Thymus (tissue), 11 donors: ENCODE measurements at regions not wholly inside any gene's neighbourhood (a gene's known extent, or its start where the extent isn't known, plus 50 kb on each side); places are given as distances from the start of the nearest gene placed in this dataset.

ENCODE experiments used
- DNase-seq, 9 donors: peaks; one replicate each; pipeline ENCODE4 v3.0.0-alpha.2; 2013; ENCODE audit warnings: low spot score in 9 of 9, low read depth in 6 of 9, missing footprints in 1 of 9
- H3K27ac ChIP-seq, 2 donors: one replicate each; pipeline ENCODE4 v1.5.1; 2013; ENCODE audit warnings: control low read depth in 1 of 2, low read depth in 1 of 2, low read length in 1 of 2, mild to moderate bottlenecking in 1 of 2, moderate library complexity in 1 of 2
- H3K27me3 ChIP-seq, 2 donors: one replicate each; pipeline ENCODE4 v1.5.1; 2013; ENCODE audit warnings: low read length in 1 of 2; ENCODE audit not compliant: control insufficient read depth in 2 of 2, insufficient read depth in 1 of 2
- H3K36me3 ChIP-seq, 2 donors: one replicate each; pipeline ENCODE4 v1.5.1; 2013; ENCODE audit warnings: low read length in 1 of 2, mild to moderate bottlenecking in 1 of 2, moderate library complexity in 1 of 2; ENCODE audit not compliant: control insufficient read depth in 2 of 2, insufficient read depth in 2 of 2
- H3K4me1 ChIP-seq, 2 donors: one replicate each; pipeline ENCODE4 v1.5.1; 2013; ENCODE audit warnings: low read length in 2 of 2; ENCODE audit not compliant: control insufficient read depth in 2 of 2, insufficient read depth in 2 of 2
- H3K4me3 ChIP-seq, 2 donors: one replicate each; pipeline ENCODE4 v1.5.1; 2013; ENCODE audit warnings: low read length in 2 of 2, control low read depth in 1 of 2, mild to moderate bottlenecking in 1 of 2
- H3K9me3 ChIP-seq, 2 donors: one replicate each; pipeline ENCODE4 v1.5.1; 2013; ENCODE audit warnings: low read length in 1 of 2, mild to moderate bottlenecking in 1 of 2; ENCODE audit not compliant: control insufficient read depth in 2 of 2, insufficient read depth in 1 of 2
- WGBS: extraction: QIAGEN DNeasy Blood & Tissue Kit; methylation state at CpG from one replicate; pipeline ENCODE4 v1.1.7; 2013; 5-methylcytosine and 5-hydroxymethylcytosine counted together
- donor health status: healthy.

DNA sequence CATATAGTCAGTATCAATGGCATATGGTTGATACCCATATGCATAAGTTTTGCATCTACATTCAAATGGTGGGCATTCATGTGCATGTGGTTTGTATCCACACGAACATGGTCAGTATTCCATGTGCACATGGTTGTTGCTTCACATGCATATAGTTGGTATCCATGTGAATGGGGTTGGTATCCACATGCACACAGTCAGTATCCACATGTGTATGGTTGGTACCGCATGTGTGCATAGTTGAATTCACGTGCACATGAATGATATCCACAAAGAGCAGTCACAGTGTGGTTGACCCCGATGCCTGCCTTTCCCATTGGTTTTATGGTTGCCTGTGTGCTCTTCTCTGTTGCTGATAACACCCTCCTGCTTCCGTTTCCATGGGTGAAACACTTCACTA lies 427.9 kb downstream of the STIM2 start:
- WGBS = 87% methylated on average over 5 of the region's 5 CpGs
- no peak overlapping the region for H3K27ac ChIP-seq
- DNase-seq = no peak

DNA sequence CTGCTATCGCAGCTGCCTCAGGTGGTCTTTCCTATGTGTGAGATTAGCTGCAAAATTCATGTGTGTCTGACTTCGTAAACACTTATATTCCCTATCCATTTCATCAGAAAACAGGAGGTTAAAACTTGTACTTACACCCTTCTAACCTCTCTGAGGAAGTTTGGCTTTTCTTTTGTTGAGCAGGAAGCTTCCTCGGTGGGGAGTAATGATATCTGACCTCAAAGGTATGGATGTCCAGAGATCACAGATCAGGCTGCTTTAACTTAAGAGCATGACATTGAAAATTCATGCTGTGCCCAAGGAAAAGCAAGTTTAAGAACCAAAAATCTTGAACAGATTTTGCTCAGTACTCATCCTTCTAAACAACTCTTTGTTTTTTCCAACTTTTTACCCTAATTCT lies 429.1 kb downstream of the STIM2 start:
- Histone ChIP-seq H3K27ac (no peak overlapping the region), H3K9me3 (no peaks in the 10 kb centered on the region), H3K36me3 (no peaks in the 10 kb centered on the region), H3K4me3 (no peak overlapping the region), H3K27me3 (no peaks in the 10 kb centered on the region), H3K4me1 (no peaks in the 10 kb centered on the region)
- 57% methylated on average over 3 of the region's 3 CpGs for WGBS
- DNase-seq = no peak

More for the DNA sequence above, 427.9 kb downstream of the STIM2 start:
- Histone ChIP-seq H3K9me3 (no peaks in the 10 kb centered on the region), H3K27me3 (no peaks in the 10 kb centered on the region), H3K4me1 (no peaks in the 10 kb centered on the region), H3K4me3 (no peak overlapping the region), H3K36me3 (no peaks in the 10 kb centered on the region)

DNA sequence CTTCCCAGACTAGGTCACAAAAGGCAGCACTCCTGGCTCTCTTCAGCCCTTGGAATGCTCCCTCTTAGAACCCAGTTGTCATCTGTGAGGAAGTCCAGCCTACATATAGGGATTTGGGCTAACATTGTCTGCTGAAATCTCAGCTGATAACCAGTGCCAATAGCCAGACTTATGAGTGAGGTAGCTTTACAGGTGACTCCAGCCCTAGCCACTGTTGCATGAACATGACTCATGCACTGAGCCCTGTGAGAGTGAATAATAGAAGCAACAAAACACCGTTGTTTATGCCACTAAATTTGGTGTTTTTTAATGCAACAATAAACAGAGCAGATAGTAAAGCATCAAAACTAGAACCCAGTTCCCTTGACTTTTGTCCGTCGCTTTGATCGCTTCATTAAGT lies 433.2 kb downstream of the STIM2 start:
- H3K4me1 ChIP-seq = no peaks in the 10 kb centered on the region
- no peaks in the 10 kb centered on the region for H3K36me3 ChIP-seq
- no peak overlapping the region for H3K4me3 ChIP-seq
- H3K9me3 ChIP-seq = no peaks in the 10 kb centered on the region
- 74% methylated on average over 4 of the region's 4 CpGs for WGBS
- H3K27me3 ChIP-seq = no peaks in the 10 kb centered on the region
- DNase-seq = no peak
- no peak overlapping the region for H3K27ac ChIP-seq

DNA sequence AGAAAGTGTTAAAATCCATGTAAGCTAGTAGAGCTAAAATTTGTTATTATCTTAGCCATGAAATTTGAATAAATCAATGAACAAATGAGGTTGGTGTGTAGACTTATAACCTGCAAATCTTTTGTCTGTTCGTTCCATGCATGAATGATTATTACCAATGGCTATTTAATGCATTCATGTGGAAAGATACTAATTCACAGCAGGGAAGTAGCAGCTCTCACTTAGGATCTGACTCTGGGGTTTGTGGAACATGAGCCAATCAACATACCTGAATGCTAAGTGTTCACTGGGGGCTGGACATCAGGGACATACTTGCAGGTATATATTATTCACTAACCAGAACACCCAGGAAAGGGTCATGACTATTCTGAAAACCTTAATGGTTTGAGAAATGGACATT lies 444.1 kb downstream of the STIM2 start:
- no peaks in the 10 kb centered on the region for H3K4me1 ChIP-seq
- no peak for DNase-seq
- no peaks in the 10 kb centered on the region for H3K9me3 ChIP-seq
- H3K27me3 ChIP-seq = no peaks in the 10 kb centered on the region
- WGBS = 63% methylated on average over 1 of the region's 1 CpG
- no peaks in the 10 kb centered on the region for H3K36me3 ChIP-seq
- H3K27ac ChIP-seq = no peak overlapping the region
- H3K4me3 ChIP-seq = no peak overlapping the region

DNA sequence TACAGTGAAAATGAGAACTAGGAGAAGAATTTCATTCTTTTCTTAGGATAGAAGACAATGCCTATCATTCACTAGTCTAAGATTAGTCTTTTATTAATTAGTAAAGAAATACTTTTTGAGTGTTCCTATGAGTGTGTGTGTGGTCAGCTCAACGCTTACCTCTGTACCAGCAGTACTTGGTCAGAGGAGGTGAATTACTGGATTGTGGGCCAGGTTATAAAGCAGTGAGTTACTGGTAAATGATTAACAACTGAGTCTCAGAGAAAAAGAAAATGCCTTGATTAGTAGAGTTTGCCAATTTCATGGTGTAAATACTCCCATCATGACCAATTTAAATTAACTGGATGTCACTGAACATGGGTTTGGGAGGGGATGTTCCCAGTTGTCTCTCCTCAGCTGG lies 444.6 kb downstream of the STIM2 start:
- Histone ChIP-seq H3K9me3 (no peaks in the 10 kb centered on the region), H3K27ac (no peak overlapping the region), H3K36me3 (no peaks in the 10 kb centered on the region), H3K4me1 (no peaks in the 10 kb centered on the region), H3K4me3 (no peak overlapping the region), H3K27me3 (no peaks in the 10 kb centered on the region)
- DNase-seq = no peak
- 0% methylated on average over 1 of the region's 1 CpG for WGBS

DNA sequence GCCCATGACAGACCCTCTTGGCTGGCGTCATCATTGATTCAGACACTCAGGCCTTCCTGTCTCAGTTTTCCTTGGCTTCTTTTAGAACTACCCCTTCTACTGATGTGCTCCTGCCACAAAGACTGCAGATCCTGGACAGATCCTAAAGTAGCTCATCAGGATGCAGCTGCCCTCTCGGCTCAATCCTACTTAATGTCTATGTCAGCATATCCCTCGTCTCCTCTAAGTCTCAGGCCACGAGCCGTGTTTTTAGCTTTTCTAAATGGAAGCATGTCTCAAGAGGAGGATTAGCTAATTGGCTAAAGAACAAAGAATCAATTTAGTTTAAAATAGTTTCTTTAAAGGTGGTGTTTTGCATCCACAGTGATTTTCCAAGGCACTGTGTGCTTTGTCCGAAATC lies 447.7 kb downstream of the STIM2 start:
- H3K4me3 ChIP-seq = no peak overlapping the region
- H3K27ac ChIP-seq = no peak overlapping the region
- 92% methylated on average over 6 of the region's 6 CpGs for WGBS

DNA sequence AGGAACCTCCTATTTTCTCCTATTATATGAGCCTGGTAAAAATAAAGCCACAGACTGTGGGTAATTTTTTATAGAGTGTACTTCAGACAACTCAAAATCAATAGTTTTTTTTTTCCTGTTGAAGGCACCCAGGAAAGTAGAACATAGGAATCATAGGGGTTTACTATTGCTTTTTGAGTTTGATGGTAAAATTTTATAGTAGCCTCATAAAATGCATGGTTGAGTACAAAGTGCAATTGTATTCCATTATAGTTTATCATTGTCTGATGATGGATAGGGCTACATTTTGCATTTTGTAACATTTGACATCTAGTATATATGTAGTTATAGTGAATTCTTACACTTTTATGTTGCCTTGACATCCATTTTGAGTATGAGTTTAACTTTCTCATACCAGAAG lies 455.0 kb downstream of the STIM2 start:
- Histone ChIP-seq H3K4me1 (no peaks in the 10 kb centered on the region), H3K27me3 (no peaks in the 10 kb centered on the region), H3K36me3 (no peaks in the 10 kb centered on the region), H3K27ac (no peak overlapping the region), H3K9me3 (no peaks in the 10 kb centered on the region), H3K4me3 (no peak overlapping the region)
- no peak for DNase-seq

More for the DNA sequence above, 447.7 kb downstream of the STIM2 start:
- no peak for DNase-seq
- H3K36me3 ChIP-seq = no peaks in the 10 kb centered on the region
- H3K27me3 ChIP-seq = no peaks in the 10 kb centered on the region
- H3K4me1 ChIP-seq = no peaks in the 10 kb centered on the region
- no peaks in the 10 kb centered on the region for H3K9me3 ChIP-seq

DNA sequence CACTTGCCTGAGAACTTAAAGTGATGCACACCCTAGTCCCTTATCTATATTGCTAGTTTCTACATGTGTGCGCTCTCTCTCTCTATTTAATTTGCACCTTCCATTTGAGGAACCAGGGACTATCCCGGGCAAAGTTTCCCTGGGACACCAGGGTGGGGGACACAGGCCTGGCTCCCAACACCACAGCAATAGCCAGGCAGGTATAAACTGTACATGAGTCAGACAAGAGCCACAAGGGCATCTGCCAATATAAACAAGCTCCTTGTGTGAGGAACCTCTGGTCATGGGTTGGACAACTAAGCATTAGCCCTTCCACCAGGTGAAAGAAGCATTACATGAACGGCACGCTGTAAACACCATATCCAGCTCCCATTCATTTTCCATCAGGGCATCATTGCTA lies 455.5 kb downstream of the STIM2 start:
- Histone ChIP-seq H3K27ac (no peak overlapping the region), H3K27me3 (no peaks in the 10 kb centered on the region), H3K36me3 (no peaks in the 10 kb centered on the region), H3K4me1 (no peaks in the 10 kb centered on the region), H3K9me3 (no peaks in the 10 kb centered on the region), H3K4me3 (no peak overlapping the region)
- WGBS = 73% methylated on average over 4 of the region's 4 CpGs
- DNase-seq = no peak

DNA sequence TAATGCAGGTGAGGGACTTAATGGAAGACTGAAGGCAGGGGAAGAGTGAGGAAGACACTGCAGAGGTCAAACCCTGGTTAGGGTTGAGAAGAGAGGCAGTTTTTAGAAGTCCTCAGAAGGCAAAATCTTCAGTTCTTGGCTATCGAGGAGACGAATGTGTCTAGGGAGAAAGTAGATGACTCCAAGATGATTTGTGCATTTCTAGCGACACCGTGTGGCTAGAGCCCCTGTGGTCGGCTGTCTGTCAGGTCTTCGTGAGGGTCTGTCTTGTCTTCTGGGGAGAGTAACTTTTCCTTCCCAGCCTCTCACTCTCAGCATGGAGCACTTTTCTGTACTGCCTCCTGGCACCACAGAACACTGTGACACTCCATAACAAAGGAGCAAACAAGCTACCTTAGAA lies 458.1 kb downstream of the STIM2 start:
- DNase-seq = peak in 3 of 9 donors; percentile 4 to 20 (median 16)
- WGBS = 10% methylated on average over 6 of the region's 6 CpGs
- Histone ChIP-seq H3K4me1 (no peaks in the 10 kb centered on the region), H3K27me3 (no peaks in the 10 kb centered on the region), H3K27ac (no peak overlapping the region), H3K9me3 (no peaks in the 10 kb centered on the region), H3K4me3 (no peak overlapping the region), H3K36me3 (no peaks in the 10 kb centered on the region)

DNA sequence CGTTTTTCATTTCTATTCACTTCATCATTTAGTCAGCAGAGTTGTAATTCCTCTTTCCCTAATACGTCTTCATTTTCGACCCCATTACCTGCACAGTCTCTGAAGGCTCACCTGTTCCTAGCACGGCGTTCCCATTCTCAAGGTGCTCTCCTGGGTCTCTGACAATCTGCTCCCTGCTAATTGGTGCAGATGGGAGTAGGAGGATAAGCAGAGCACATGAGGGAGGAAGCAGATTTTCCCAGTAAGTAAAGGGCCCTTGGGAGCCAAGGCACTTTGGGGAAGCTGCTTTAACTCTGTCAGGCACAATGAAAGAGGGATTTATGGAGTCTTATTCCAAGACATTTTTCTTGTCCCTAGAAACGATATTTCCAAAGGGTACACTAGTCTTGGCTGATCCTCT lies 466.4 kb downstream of the STIM2 start:
- DNase-seq = no peak
- H3K27ac ChIP-seq = no peak overlapping the region
- H3K36me3 ChIP-seq = no peaks in the 10 kb centered on the region
- no peaks in the 10 kb centered on the region for H3K27me3 ChIP-seq
- H3K9me3 ChIP-seq = no peaks in the 10 kb centered on the region
- no peaks in the 10 kb centered on the region for H3K4me1 ChIP-seq
- 89% methylated on average over 6 of the region's 6 CpGs for WGBS
- no peak overlapping the region for H3K4me3 ChIP-seq
